ENCODE measurements at regions not wholly inside any gene's neighbourhood (a gene's known extent, or its start where the extent isn't known, plus 50 kb on each side); places are given as distances from the start of the nearest gene placed in this dataset.

GRCh38 chrX:115410731-115411428 is 121.4 kb downstream of the LUZP4 start:
- intact Hi-C loops (cut with DNase I) = no loop called here
- Histone ChIP-seq H3K9me3 (no peaks in the 10 kb centered on the region), H3K36me3 (no peaks in the 10 kb centered on the region), H3K4me1 (no peaks in the 10 kb centered on the region), H3K4me3 (no peak overlapping the region), H3K27ac (no peak overlapping the region), H3K27me3 (peaks cover 0 to 2% (median 0%) of the 10 kb centered on the region in 3 donors)
- 90 to 93% methylated on average over 5 of the region's 5 CpGs for WGBS, 2 donors
- TF ChIP-seq POLR2A (IDR thresholded peaks at IDR 0.05) = no peak
- no peak for TF ChIP-seq CTCF (IDR thresholded peaks at IDR 0.05)
- TF ChIP-seq POLR2AphosphoS5 (IDR thresholded peaks at IDR 0.05) = no peak
- no peak for TF ChIP-seq EP300 (IDR thresholded peaks at IDR 0.05)
- no peak for DNase-seq

GRCh38 chrX:115413246-115413878 is 123.8 kb downstream of the LUZP4 start:
- H3K27ac ChIP-seq = no peak overlapping the region
- intact Hi-C loops (cut with DNase I) = no loop called here
- H3K36me3 ChIP-seq = no peaks in the 10 kb centered on the region
- no peak overlapping the region for H3K4me3 ChIP-seq
- WGBS, 2 donors = 54 to 75% methylated on average over 7 of the region's 7 CpGs
- peaks cover 0 to 2% (median 0%) of the 10 kb centered on the region in 3 donors for H3K27me3 ChIP-seq
- TF ChIP-seq POLR2A (IDR thresholded peaks at IDR 0.05) (no peak), CTCF (IDR thresholded peaks at IDR 0.05) (no peak), EP300 (IDR thresholded peaks at IDR 0.05) (no peak)
- no peak for DNase-seq
- H3K4me1 ChIP-seq = no peaks in the 10 kb centered on the region
- no peaks in the 10 kb centered on the region for H3K9me3 ChIP-seq

- Histone ChIP-seq H3K27ac (no peak overlapping the region), H3K4me3 (no peak overlapping the region), H3K36me3 (no peaks in the 10 kb centered on the region), H3K27me3 (peaks cover 0 to 3% (median 0%) of the 10 kb centered on the region in 3 donors), H3K4me1 (no peaks in the 10 kb centered on the region), H3K9me3 (no peaks in the 10 kb centered on the region)
- intact Hi-C loops (cut with DNase I) = no loop called here
- no peak for DNase-seq
- TF ChIP-seq POLR2A (IDR thresholded peaks at IDR 0.05) (no peak), POLR2AphosphoS5 (IDR thresholded peaks at IDR 0.05) (no peak), EP300 (IDR thresholded peaks at IDR 0.05) (no peak), CTCF (IDR thresholded peaks at IDR 0.05) (no peak)
- WGBS, 2 donors = 78 to 86% methylated on average over 5 of the region's 5 CpGs
These were observed 129.6 kb downstream of the LUZP4 start for GRCh38 chrX:115419069-115419468.

GRCh38 chrX:115423086-115423485 is 133.6 kb downstream of the LUZP4 start:
- intact Hi-C loops (cut with DNase I) = no loop called here
- no peaks in the 10 kb centered on the region for H3K9me3 ChIP-seq
- no peak overlapping the region for H3K27ac ChIP-seq
- TF ChIP-seq EP300 (IDR thresholded peaks at IDR 0.05) = no peak
- no peak for TF ChIP-seq POLR2AphosphoS5 (IDR thresholded peaks at IDR 0.05)
- TF ChIP-seq POLR2A (IDR thresholded peaks at IDR 0.05) = no peak
- TF ChIP-seq CTCF (IDR thresholded peaks at IDR 0.05) = no peak
- no peaks in the 10 kb centered on the region for H3K36me3 ChIP-seq
- DNase-seq = no peak
- H3K4me1 ChIP-seq = no peaks in the 10 kb centered on the region
- no peak overlapping the region for H3K4me3 ChIP-seq
- peaks cover 0 to 3% (median 0%) of the 10 kb centered on the region in 3 donors for H3K27me3 ChIP-seq
- WGBS, 2 donors = 66 to 72% methylated on average over 3 of the region's 3 CpGs
